ENCODE measurements at regions not wholly inside any gene's neighbourhood (a gene's known extent, or its start where the extent isn't known, plus 50 kb on each side); places are given as distances from the start of the nearest gene placed in this dataset.

GRCh38 chr15:93523481-93523880 lies 434.5 kb upstream of the RGMA start:
- peaks cover 2% of the 10 kb centered on the region for H3K27me3 Mint-ChIP-seq (ENCODE audit: insufficient read depth)
- peaks cover 13% of the 10 kb centered on the region for H3K4me1 Mint-ChIP-seq
- no peak overlapping the region for H3K27ac Mint-ChIP-seq

GRCh38 chr15:93520206-93520605 lies 431.2 kb upstream of the RGMA start:
- peak; percentile 20 for TF ChIP-seq CTCF (conservative IDR thresholded peaks at IDR 0.05)
- peak; percentile 78 for DNase-seq
- no peak overlapping the region for H3K27ac ChIP-seq (ENCODE audit: low read depth, low read length)
- no peaks in the 10 kb centered on the region for H3K36me3 ChIP-seq (ENCODE audit: control insufficient read depth, insufficient read depth, low read length)
- Mint-ChIP-seq H3K9me3 (no peaks in the 10 kb centered on the region), H3K27me3 (ENCODE audit: insufficient read depth) (peaks cover 2% of the 10 kb centered on the region), H3K36me3 (ENCODE audit: low read depth) (no peaks in the 10 kb centered on the region), H3K27ac (no peak overlapping the region), H3K4me3 (no peak overlapping the region), H3K4me1 (peaks cover 7% of the 10 kb centered on the region)
- no peaks in the 10 kb centered on the region for H3K9me3 ChIP-seq (ENCODE audit: control insufficient read depth, low read length)
- 17 to 56% methylated on average over 1 to 3 of the region's 4 CpGs for WGBS, 2 experiments (ENCODE audit: insufficient coverage in 1 of 2, insufficient read length in 1 of 2)
- H3K9ac ChIP-seq (ENCODE audit: extremely low read depth, low read length, poor library complexity, severe bottlenecking): no peak overlapping the region
- no peaks in the 10 kb centered on the region for H3K27me3 ChIP-seq (ENCODE audit: control insufficient read depth, insufficient read depth, low read length, poor library complexity, severe bottlenecking)
- no peaks in the 10 kb centered on the region for H3K4me1 ChIP-seq (ENCODE audit: control insufficient read depth, insufficient read depth, low read length)
- H3K4me3 ChIP-seq (ENCODE audit: low read length): no peak overlapping the region

More at GRCh38 chr15:93523481-93523880, 434.5 kb upstream of the RGMA start:
- no peaks in the 10 kb centered on the region for H3K36me3 Mint-ChIP-seq (ENCODE audit: low read depth)
- Histone ChIP-seq H3K4me3 (ENCODE audit: low read length) (no peak overlapping the region), H3K9me3 (ENCODE audit: control insufficient read depth, low read length) (no peaks in the 10 kb centered on the region), H3K36me3 (ENCODE audit: control insufficient read depth, insufficient read depth, low read length) (no peaks in the 10 kb centered on the region), H3K27ac (ENCODE audit: low read depth, low read length) (no peak overlapping the region), H3K27me3 (ENCODE audit: control insufficient read depth, insufficient read depth, low read length, poor library complexity, severe bottlenecking) (no peaks in the 10 kb centered on the region), H3K9ac (ENCODE audit: extremely low read depth, low read length, poor library complexity, severe bottlenecking) (no peak overlapping the region), H3K4me1 (ENCODE audit: control insufficient read depth, insufficient read depth, low read length) (no peaks in the 10 kb centered on the region)
- 85 to 94% methylated on average over 4 to 7 of the region's 7 CpGs for WGBS, 2 experiments (ENCODE audit: insufficient coverage in 1 of 2, insufficient read length in 1 of 2)
- no peak for TF ChIP-seq CTCF (conservative IDR thresholded peaks at IDR 0.05)
- H3K4me3 Mint-ChIP-seq: no peak overlapping the region
- no peaks in the 10 kb centered on the region for H3K9me3 Mint-ChIP-seq
- no peak for DNase-seq

- Histone ChIP-seq H3K9ac (ENCODE audit: extremely low read depth, low read length, poor library complexity, severe bottlenecking) (no peak overlapping the region), H3K4me1 (ENCODE audit: control insufficient read depth, insufficient read depth, low read length) (no peaks in the 10 kb centered on the region), H3K9me3 (ENCODE audit: control insufficient read depth, low read length) (no peaks in the 10 kb centered on the region), H3K4me3 (ENCODE audit: low read length) (no peak overlapping the region), H3K27ac (ENCODE audit: low read depth, low read length) (no peak overlapping the region), H3K36me3 (ENCODE audit: control insufficient read depth, insufficient read depth, low read length) (no peaks in the 10 kb centered on the region), H3K27me3 (ENCODE audit: control insufficient read depth, insufficient read depth, low read length, poor library complexity, severe bottlenecking) (no peaks in the 10 kb centered on the region)
- Mint-ChIP-seq H3K27ac (no peak overlapping the region), H3K4me3 (no peak overlapping the region), H3K4me1 (peaks cover 7% of the 10 kb centered on the region), H3K36me3 (ENCODE audit: low read depth) (no peaks in the 10 kb centered on the region), H3K9me3 (no peaks in the 10 kb centered on the region), H3K27me3 (ENCODE audit: insufficient read depth) (peaks cover 2% of the 10 kb centered on the region)
- 96 to 98% methylated on average over 3 of the region's 3 CpGs for WGBS, 2 experiments (ENCODE audit: insufficient coverage in 1 of 2, insufficient read length in 1 of 2)
- no peak for DNase-seq
- no peak for TF ChIP-seq CTCF (conservative IDR thresholded peaks at IDR 0.05)
Observed at GRCh38 chr15:93519599-93519998, 430.6 kb upstream of the RGMA start.

Data from endodermal cell (in vitro differentiated cells).